ENCODE measurements at regions not wholly inside any gene's neighbourhood (a gene's known extent, or its start where the extent isn't known, plus 50 kb on each side); places are given as distances from the start of the nearest gene placed in this dataset.

- TF ChIP-seq, protein P1, sequence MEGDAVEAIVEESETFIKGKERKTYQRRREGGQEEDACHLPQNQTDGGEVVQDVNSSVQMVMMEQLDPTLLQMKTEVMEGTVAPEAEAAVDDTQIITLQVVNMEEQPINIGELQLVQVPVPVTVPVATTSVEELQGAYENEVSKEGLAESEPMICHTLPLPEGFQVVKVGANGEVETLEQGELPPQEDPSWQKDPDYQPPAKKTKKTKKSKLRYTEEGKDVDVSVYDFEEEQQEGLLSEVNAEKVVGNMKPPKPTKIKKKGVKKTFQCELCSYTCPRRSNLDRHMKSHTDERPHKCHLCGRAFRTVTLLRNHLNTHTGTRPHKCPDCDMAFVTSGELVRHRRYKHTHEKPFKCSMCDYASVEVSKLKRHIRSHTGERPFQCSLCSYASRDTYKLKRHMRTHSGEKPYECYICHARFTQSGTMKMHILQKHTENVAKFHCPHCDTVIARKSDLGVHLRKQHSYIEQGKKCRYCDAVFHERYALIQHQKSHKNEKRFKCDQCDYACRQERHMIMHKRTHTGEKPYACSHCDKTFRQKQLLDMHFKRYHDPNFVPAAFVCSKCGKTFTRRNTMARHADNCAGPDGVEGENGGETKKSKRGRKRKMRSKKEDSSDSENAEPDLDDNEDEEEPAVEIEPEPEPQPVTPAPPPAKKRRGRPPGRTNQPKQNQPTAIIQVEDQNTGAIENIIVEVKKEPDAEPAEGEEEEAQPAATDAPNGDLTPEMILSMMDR (conservative IDR thresholded peaks at IDR 0.05): no peak
- no peak for TF ChIP-seq EZH2 (IDR thresholded peaks at IDR 0.05; ENCODE audit: low read depth)
These were observed 146.7 kb upstream of the UNC5B start for GRCh38 chr10:71065659-71066058.
